Epithelial cell of prostate (primary cell): ENCODE measurements at regions not wholly inside any gene's neighbourhood (a gene's known extent, or its start where the extent isn't known, plus 50 kb on each side); places are given as distances from the start of the nearest gene placed in this dataset.
"Not testable (repeated sequence)": the region's sequence is repeated elsewhere in the genome, so short reads cannot be mapped to it uniquely, and the experiment has no call there.

ENCODE experiments used
- DNase-seq: peaks from one replicate; pipeline ENCODE4 v3.0.0-alpha.2; 2011; ENCODE audit warnings: low read depth, low spot score
- H3K27ac ChIP-seq: fragments of 450-650 bp; 2 replicates; pipeline ENCODE4 v1.5.1; 2017; ENCODE audit warnings: mild to moderate bottlenecking

DNA sequence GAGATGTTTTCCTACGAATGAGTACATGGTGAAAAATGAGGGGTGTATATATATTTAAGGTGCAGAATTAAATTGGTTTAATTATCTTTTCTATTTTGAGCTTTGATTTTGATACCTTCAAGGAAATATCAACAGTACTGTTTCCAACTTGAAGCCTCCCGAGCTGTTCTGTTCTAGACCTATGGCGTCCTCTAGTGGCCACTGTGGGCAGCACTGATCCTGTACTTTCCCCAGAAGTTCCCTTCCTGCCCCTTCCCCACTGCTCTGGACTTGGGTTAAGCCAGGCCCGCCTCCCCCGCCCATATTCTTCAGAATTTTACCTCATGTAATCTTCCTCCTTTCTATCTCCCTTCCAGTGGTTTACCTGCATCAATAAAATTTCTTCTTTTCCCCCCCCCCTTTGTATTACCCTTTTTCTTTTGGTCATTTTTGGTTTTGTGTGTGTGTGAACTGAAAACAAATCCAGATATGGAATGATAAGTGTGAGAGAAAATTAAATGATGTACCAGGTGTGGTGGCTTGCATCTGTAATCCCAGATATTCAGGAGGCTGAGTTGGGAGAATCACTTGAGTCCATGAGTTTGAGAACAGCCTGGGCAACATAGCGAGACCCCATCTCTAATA lies 1643.5 kb downstream of the TP53TG3F start:
- no peak overlapping the region for H3K27ac ChIP-seq
- DNase-seq: no peak

DNA sequence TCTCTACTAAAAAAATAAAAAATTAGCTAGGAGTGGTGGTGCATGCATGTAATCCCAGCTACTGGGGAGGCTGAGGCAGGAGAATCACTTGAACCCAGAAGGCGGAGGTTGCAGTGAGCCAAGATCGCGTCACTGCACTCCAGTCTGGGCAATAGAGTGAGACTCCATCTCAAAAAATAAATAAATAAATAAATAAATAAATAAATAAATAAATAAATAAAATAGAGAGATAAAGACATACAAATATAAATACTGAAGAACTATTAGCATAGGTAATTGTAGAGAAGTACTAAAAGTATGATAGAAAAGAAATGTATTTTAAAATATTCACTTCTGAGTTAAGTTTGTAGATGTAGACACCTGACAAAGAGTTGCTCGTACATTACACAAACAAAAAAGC lies 1652.4 kb downstream of the TP53TG3F start:
- DNase-seq, H3K27ac ChIP-seq: not testable (repeated sequence)

- no peak for DNase-seq
- H3K27ac ChIP-seq: no peak overlapping the region
Measured at GRCh38 chr16:35131429-35131828, 1672.0 kb downstream of the TP53TG3F start.

DNA sequence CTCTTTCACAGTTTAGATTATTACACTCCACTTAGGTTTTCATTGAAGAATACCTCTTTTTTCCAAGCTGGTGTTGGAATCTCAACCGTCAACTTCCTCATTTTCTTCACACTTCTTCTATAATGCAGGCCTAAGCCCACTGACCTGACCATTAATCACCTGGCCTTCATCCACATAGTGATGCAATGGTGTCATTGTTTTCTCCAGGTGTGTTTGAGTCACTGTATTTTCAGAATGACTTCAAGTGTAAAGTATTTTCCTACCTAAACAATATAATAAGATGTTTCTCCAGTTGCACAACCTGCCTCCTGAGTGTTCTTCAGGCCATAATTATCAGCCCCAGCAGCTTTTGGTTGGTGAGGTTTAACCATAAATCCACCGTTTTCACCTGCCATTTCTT lies 1675.1 kb downstream of the TP53TG3F start:
- peak; percentile 78 for DNase-seq
- H3K27ac ChIP-seq: peak overlapping the region; percentile 94

DNA sequence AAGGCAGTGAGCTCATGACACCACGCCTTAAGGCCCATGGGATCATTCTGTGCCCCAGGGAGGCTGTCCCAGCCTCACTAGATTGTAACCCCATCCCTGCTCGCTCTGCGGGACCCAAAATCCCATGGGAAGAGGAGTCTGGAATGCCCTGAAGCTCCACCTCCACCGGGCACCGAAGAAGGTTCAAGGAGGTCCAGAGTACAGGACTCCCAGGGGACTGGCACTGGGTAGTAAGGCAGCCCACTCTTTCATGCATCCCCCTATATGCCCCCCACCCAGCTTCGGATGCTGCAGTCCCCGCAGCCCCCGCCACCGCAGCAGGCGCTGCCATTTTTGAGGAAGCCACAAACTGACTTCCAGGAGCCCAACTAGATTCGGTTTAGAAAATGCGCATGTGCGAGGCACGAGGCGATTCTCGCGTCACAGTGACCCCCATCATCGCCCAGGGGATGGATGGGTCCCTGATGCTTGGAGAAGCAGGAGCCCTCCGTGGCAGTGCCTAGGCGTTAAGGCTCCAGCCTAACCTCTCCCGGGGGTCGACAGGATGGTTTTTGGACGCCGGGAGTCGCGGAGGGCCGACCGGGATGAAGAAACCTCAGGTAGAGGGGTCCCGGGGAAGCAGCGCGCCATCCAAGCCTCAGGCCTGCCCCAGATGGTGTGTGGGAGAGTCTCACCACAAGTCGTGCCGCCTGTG lies 1681.0 kb downstream of the TP53TG3F start:
- no peak overlapping the region for H3K27ac ChIP-seq
- no peak for DNase-seq

DNA sequence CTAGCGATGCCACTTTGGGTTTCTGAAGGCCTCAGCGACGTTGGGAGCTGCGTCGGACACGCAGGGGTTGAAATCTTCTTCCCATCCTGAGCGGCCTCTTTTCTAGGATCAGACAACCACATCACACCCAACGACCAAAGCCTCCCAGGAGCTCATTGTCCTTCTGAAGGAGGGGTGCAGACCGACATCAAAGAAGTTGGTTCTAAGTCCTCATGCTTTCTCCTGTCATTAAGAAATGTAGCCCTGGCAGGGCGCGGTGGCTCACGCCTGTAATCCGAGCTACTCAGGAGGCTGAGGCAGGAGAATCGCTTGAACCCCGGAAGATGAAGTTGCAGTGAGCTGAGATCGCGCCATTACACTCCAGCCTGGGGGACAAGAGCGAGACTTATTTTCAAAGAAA lies 1681.9 kb downstream of the TP53TG3F start:
- no peak overlapping the region for H3K27ac ChIP-seq

DNA sequence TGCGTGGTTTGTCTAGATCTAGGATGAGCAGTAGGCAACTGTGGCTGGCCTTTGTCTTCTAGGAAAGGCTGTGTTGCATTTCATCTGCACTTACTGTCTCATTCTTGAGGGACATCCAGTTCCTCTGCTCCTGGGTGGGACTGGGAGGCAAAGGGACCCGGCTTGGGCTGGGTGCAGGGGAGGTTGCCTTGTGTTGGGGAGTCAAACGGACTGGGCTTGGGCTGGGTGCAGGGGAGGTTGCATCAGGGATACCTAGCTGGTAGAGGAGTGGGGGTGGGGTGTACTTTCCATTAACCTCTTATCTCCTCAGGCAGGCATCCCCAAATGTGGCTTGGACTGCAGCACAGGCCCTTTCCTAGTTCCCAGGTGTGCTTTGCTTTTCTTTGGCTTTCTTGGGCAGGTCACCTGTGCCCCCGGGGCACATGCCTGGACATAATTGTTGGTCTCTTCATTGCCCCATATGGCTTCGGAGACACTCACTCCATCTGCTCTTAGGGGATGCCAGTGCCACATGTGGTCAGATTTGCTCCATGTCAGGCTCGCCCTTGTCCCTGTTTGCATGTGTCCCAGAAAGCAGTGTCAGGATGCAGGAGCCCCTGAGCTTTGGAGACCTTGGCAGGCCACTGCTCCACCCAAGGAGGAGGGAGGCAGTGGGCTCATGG lies 1682.9 kb downstream of the TP53TG3F start:
- no peak for DNase-seq

More for the DNA sequence above, 1681.9 kb downstream of the TP53TG3F start:
- no peak for DNase-seq

GRCh38 chr16:35142809-35143192 lies 1683.4 kb downstream of the TP53TG3F start:
- H3K27ac ChIP-seq: no peak overlapping the region
- no peak for DNase-seq

More for the DNA sequence above, 1682.9 kb downstream of the TP53TG3F start:
- H3K27ac ChIP-seq: no peak overlapping the region

GRCh38 chr16:35144212-35144932 lies 1685.0 kb downstream of the TP53TG3F start:
- H3K27ac ChIP-seq: no peak overlapping the region

DNA sequence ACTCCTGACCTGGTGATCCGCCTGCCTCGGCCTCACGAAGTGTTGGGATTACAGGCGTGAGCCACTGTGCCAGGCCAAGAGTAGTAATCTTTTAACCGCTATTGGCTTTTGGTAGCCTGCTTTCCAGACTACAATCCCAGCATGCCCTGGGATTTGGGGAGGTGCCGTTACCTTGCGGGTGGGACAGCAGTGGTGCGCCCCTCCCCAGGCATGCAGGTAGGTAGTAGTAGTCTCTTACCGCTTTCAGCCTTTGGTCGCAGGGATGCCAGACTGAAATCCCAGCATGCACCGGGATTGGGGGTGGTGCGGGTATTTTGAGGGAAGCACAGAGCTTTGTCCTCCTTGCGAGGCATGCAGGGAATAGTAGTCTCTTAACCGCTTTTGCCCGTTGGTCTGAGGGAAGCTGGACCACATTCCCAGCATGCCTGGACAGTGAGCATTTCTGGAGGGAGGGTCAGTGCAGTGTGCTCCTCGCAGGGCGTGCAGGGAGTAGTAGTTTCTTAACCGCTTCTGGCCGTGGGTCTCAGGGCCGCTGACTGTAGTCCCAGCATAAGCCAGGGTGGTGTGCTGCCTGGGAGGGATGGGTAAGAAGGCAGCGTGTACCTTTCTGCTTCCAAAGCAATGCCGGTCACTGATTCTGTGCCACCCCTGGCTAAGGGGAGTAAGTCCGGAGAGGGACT lies 1686.8 kb downstream of the TP53TG3F start:
- H3K27ac ChIP-seq: no peak overlapping the region
- no peak for DNase-seq

More at GRCh38 chr16:35144212-35144932, 1685.0 kb downstream of the TP53TG3F start:
- no peak for DNase-seq

- no peak for DNase-seq
- no peak overlapping the region for H3K27ac ChIP-seq
Measured at GRCh38 chr16:35146723-35147458, 1687.5 kb downstream of the TP53TG3F start.

DNA sequence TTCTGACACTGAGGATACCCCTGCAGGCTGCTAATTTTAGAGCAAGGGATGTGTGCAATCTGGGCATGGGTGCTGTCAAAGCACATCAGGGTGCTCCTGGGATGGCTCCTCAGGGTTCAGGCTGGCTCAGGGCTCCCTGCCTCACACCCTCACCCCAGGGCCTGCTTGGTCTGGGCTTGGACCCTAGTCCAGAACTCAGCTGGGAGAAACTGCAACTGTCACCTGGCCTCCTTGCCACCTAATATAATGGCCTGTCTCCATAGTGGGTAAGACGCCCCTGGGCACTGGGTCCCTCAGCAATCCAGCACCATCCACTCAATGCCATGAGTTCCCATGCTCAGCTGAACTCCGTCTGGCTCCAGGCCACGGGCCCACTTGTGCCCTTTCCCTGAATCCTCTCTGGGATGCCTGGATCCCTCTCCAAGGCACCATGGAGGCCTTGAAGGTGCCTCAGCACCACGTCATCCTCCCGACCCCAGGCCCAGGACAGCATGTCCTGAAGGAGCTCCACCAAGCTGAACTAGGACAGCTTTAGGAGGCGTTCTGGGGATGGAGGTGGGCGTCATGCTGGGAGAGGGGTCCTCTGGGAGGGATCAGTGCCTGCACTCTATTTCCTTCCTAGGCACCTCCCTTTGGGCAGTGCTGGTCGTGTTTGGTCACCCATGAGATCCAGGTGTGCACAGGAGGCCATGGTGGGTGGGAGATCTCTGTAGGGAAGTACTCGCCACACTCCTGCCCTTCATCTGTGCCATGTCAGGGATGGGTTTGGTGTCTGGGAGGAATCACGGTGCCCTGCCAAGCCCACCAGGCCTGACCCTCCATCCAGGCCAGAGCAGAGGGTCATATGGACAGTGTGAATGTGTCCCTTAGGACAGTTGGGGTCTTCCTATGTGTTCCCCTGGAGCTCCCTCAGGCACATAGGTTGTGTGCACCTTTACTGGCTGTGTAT lies 1688.4 kb downstream of the TP53TG3F start:
- DNase-seq: no peak
- H3K27ac ChIP-seq: no peak overlapping the region

- no peak for DNase-seq
- no peak overlapping the region for H3K27ac ChIP-seq
Measured at GRCh38 chr16:35148748-35149147, 1689.3 kb downstream of the TP53TG3F start.

- H3K27ac ChIP-seq: no peak overlapping the region
- no peak for DNase-seq
Measured at GRCh38 chr16:35149550-35149949, 1690.1 kb downstream of the TP53TG3F start.

GRCh38 chr16:35150805-35151312 lies 1691.4 kb downstream of the TP53TG3F start:
- no peak overlapping the region for H3K27ac ChIP-seq
- DNase-seq: no peak

DNA sequence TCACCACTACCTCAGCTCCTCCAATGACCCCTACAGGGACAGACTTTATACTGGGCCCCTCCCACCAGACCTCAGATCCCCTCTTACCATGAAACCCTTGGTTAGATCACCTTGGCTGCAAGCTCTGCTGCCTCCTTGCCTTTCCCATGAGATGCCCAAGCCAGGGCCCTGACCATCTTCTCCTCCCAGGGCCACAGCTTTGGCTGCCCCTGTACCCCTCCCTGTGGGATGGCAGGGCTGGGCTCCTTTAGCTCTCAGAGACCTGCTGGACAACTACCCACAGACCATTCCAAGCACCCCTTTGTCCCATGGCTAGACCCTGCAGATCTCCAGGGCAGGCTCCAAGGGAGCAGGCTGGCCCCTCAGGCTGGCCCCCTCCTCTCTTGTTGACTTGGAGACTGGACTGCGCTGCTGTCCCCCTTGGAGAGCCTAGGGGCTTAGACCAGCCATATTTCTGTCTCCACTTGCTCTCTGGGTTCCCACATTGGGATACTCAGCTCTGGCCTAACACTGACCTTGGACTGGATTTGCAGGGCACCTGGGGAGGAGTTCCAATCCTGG lies 1692.7 kb downstream of the TP53TG3F start:
- DNase-seq: no peak
- H3K27ac ChIP-seq: no peak overlapping the region

- DNase-seq: no peak
- H3K27ac ChIP-seq: no peak overlapping the region
Measured at GRCh38 chr16:35154627-35155026, 1695.2 kb downstream of the TP53TG3F start.

GRCh38 chr16:35157549-35157948 lies 1698.1 kb downstream of the TP53TG3F start:
- not testable (repeated sequence) for H3K27ac ChIP-seq

More at GRCh38 chr16:35157549-35157948, 1698.1 kb downstream of the TP53TG3F start:
- DNase-seq: not testable (repeated sequence)
